ENCODE measurements at regions not wholly inside any gene's neighbourhood (a gene's known extent, or its start where the extent isn't known, plus 50 kb on each side); places are given as distances from the start of the nearest gene placed in this dataset.

DNA sequence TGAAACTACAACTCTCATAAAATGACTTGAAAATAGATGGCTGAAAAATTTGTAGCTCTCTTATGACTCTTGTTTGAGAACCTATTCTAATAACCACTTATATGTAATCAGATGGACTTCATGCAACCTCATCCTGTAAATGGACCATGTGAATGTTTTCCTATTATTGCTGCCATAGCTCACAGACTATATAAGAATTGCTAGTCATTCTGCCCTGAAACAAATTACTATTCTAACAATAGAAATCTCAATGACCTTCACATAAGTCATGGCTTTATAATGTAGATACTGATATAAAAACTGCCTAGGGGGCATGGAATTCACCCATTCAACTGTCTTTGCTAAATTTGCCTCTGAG is 1111.0 kb upstream of the ATXN8OS start:
- TF ChIP-seq, protein P1, sequence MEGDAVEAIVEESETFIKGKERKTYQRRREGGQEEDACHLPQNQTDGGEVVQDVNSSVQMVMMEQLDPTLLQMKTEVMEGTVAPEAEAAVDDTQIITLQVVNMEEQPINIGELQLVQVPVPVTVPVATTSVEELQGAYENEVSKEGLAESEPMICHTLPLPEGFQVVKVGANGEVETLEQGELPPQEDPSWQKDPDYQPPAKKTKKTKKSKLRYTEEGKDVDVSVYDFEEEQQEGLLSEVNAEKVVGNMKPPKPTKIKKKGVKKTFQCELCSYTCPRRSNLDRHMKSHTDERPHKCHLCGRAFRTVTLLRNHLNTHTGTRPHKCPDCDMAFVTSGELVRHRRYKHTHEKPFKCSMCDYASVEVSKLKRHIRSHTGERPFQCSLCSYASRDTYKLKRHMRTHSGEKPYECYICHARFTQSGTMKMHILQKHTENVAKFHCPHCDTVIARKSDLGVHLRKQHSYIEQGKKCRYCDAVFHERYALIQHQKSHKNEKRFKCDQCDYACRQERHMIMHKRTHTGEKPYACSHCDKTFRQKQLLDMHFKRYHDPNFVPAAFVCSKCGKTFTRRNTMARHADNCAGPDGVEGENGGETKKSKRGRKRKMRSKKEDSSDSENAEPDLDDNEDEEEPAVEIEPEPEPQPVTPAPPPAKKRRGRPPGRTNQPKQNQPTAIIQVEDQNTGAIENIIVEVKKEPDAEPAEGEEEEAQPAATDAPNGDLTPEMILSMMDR (IDR thresholded peaks at IDR 0.05), result no peak
- TF ChIP-seq EZH2 (IDR thresholded peaks at IDR 0.05) (no peak), EZH2phosphoT487 (IDR thresholded peaks at IDR 0.05) (no peak)

Data from neural progenitor cell (in vitro differentiated cells).